Loucy (cell line): ENCODE measurements at regions not wholly inside any gene's neighbourhood (a gene's known extent, or its start where the extent isn't known, plus 50 kb on each side); places are given as distances from the start of the nearest gene placed in this dataset.

ENCODE experiments used
- H2AFZ ChIP-seq: fragments of 200-600 bp; sonication (generic); 2 replicates; pipeline ENCODE4 v1.6.0; 2016; ENCODE audit warnings: antibody characterized with exemption, mild to moderate bottlenecking, low read length, moderate library complexity
- H3F3A ChIP-seq: fragments of 200-600 bp; 2 replicates; pipeline ENCODE4 v1.6.0; 2016; ENCODE audit warnings: antibody characterized with exemption, low read depth, mild to moderate bottlenecking
- H3K27me3 ChIP-seq: fragments of 200-600 bp; sonication (generic); 2 replicates; pipeline ENCODE4 v1.6.1; 2014; ENCODE audit warnings: low read length, mild to moderate bottlenecking; ENCODE audit not compliant: insufficient read depth, poor library complexity, severe bottlenecking
- H3K36me3 ChIP-seq: fragments of 200-600 bp; sonication (generic); 2 replicates; pipeline ENCODE4 v1.6.1; 2016; ENCODE audit warnings: low read length; ENCODE audit not compliant: insufficient read depth
- H3K4me1 ChIP-seq: fragments of 200-600 bp; sonication (generic); 2 replicates; pipeline ENCODE4 v1.5.1; 2014; ENCODE audit warnings: low read length, mild to moderate bottlenecking; ENCODE audit not compliant: insufficient read depth, poor library complexity, severe bottlenecking
- H3K4me2 ChIP-seq: fragments of 200-600 bp; sonication (generic); 2 replicates; pipeline ENCODE4 v1.6.0; 2014; ENCODE audit warnings: antibody characterized with exemption, low read length, low read depth, mild to moderate bottlenecking; ENCODE audit not compliant: poor library complexity, severe bottlenecking
- H3K4me3 ChIP-seq: fragments of 200-600 bp; sonication (generic); 2 replicates; pipeline ENCODE4 v1.5.1; 2014; ENCODE audit warnings: low read length, mild to moderate bottlenecking, mixed read lengths; ENCODE audit not compliant: poor library complexity, severe bottlenecking
- H3K79me2 ChIP-seq: fragments of 200-600 bp; sonication (generic); 2 replicates; pipeline ENCODE4 v1.6.1; 2014; ENCODE audit warnings: low read length; ENCODE audit not compliant: insufficient read depth
- H3K9ac ChIP-seq: fragments of 200-600 bp; sonication (generic); 2 replicates; pipeline ENCODE4 v1.6.0; 2014; ENCODE audit warnings: mild to moderate bottlenecking, low read depth, low read length, moderate library complexity; ENCODE audit not compliant: poor library complexity, severe bottlenecking
- H3K9me2 ChIP-seq: fragments of 200-600 bp; sonication (generic); replicated peaks from 2 replicates; pipeline ENCODE4 v1.6.1; 2016; ENCODE audit warnings: low read depth, low read length, mixed read lengths
- H3K9me3 ChIP-seq: fragments of 200-600 bp; sonication (generic); 2 replicates; pipeline ENCODE4 v1.6.1; 2014; ENCODE audit warnings: mild to moderate bottlenecking, antibody characterized with exemption, low read length, low read depth; ENCODE audit not compliant: insufficient read depth
- H4K20me1 ChIP-seq: fragments of 200-600 bp; sonication (generic); 2 replicates; pipeline ENCODE4 v1.6.0; 2014; ENCODE audit warnings: antibody characterized with exemption, low read length, mild to moderate bottlenecking; ENCODE audit not compliant: insufficient read depth, poor library complexity, severe bottlenecking
- EZH2phosphoT487 ChIP-seq: fragments of 200-600 bp; IDR thresholded peaks from 2 replicates; pipeline ENCODE4 v1.6.1; 2018; ENCODE audit warnings: antibody characterized with exemption, mild to moderate bottlenecking, moderate library complexity, borderline replicate concordance
- TF ChIP-seq, protein P1 (sequence below): fragments of 200-600 bp; sonication (generic); conservative IDR thresholded peaks from 2 replicates; pipeline ENCODE4 v1.5.1; 2014; ENCODE audit warnings: mild to moderate bottlenecking, antibody characterized with exemption, low read length

DNA sequence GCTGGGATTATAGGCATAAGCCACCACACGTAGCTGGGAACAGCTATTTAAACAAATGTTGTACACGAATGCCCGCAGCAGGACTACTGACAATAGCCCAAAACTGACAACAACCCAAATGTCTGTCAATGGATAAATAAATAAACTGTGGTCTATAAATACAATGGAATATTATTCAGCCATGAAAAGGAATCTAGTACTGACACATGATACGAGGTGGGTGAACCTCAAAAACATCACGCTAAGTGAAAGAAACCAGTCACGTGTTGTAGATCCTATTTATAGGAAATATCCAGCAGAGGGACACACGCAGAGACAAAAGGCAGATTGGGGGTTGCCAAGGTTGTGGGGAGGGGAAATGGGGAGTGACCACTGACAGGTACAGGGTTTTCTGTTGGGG is 390.0 kb upstream of the TNRC6C start:
- H2AFZ ChIP-seq = no peak overlapping the region
- H4K20me1 ChIP-seq = no peaks in the 10 kb centered on the region
- no peaks in the 10 kb centered on the region for H3K27me3 ChIP-seq
- H3K9me3 ChIP-seq = no peaks in the 10 kb centered on the region
- H3K79me2 ChIP-seq = no peaks in the 10 kb centered on the region
- H3K9me2 ChIP-seq = no peaks in the 10 kb centered on the region
- H3F3A ChIP-seq = peaks cover 36% of the 10 kb centered on the region
- H3K36me3 ChIP-seq = no peaks in the 10 kb centered on the region
- H3K4me1 ChIP-seq = peaks cover 69% of the 10 kb centered on the region
- no peak overlapping the region for H3K4me3 ChIP-seq
- H3K4me2 ChIP-seq = no peak overlapping the region
- TF ChIP-seq, protein P1, sequence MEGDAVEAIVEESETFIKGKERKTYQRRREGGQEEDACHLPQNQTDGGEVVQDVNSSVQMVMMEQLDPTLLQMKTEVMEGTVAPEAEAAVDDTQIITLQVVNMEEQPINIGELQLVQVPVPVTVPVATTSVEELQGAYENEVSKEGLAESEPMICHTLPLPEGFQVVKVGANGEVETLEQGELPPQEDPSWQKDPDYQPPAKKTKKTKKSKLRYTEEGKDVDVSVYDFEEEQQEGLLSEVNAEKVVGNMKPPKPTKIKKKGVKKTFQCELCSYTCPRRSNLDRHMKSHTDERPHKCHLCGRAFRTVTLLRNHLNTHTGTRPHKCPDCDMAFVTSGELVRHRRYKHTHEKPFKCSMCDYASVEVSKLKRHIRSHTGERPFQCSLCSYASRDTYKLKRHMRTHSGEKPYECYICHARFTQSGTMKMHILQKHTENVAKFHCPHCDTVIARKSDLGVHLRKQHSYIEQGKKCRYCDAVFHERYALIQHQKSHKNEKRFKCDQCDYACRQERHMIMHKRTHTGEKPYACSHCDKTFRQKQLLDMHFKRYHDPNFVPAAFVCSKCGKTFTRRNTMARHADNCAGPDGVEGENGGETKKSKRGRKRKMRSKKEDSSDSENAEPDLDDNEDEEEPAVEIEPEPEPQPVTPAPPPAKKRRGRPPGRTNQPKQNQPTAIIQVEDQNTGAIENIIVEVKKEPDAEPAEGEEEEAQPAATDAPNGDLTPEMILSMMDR = no peak
- TF ChIP-seq EZH2phosphoT487 = no peak
- no peak overlapping the region for H3K9ac ChIP-seq

DNA sequence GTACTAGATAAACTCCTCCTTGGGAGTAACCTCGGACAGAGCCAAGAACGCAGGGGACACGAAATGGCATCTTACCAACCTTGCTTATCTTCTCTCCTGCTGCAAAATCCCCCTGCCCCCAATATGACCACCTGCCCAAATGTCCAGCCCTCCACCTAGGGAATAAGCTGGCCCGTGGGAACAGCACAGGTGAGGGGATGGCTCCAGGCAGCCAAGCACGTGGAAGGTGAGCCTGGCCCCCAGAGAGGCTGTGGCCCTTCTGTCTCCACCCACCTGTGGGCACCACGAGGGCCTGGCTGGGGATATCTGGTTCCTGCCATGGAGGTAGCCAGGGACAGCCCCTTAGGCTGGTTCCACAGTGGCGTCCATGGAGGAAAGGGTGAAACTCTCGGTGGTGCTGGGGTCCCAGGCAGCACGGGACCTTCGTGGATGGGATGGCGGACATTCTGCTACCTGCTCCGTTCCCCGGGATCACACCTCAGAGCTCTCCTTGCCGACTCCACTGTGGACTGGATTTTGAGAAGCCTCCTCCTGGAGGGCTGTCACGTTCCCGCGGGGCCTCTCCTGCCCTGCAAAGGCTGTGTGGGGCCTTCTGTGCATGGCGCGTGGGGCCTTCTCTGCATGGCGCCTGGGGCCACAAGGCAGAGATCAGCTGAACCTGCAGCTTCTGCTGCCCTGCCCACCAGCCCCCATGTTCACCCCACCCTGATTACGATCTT is 388.5 kb upstream of the TNRC6C start:
- Histone ChIP-seq H3K9ac (peak overlapping the region; percentile 90), H3K27me3 (no peaks in the 10 kb centered on the region), H4K20me1 (no peaks in the 10 kb centered on the region), H3K4me2 (peak overlapping the region; percentile 89), H3K36me3 (no peaks in the 10 kb centered on the region), H3K4me1 (peaks cover 76% of the 10 kb centered on the region), H3K9me3 (no peaks in the 10 kb centered on the region), H3F3A (peaks cover 39% of the 10 kb centered on the region), H3K9me2 (no peaks in the 10 kb centered on the region), H2AFZ (no peak overlapping the region), H3K4me3 (peak overlapping the region; percentile 68), H3K79me2 (no peaks in the 10 kb centered on the region)
- TF ChIP-seq, protein P1 = no peak
- TF ChIP-seq EZH2phosphoT487 = no peak

DNA sequence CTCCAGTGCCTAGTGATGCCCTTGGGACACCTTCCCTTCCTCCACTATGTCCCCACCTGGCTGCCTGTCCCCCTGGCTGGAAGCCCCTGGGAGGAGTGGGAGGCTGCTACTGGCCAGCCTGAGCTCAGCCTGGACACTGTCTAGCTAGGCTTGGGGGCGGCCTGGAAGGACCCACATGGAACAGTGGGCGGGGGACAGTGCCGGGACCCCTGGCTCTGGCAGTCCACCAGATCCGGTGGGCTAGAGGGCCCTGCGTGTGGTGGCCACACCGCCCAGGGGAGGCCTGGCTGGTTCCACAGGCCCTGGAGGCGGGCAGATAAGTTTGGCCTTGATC is 388.0 kb upstream of the TNRC6C start:
- H3K9me3 ChIP-seq = no peaks in the 10 kb centered on the region
- H3K4me1 ChIP-seq = peaks cover 78% of the 10 kb centered on the region
- no peaks in the 10 kb centered on the region for H3K36me3 ChIP-seq
- TF ChIP-seq EZH2phosphoT487 = no peak
- TF ChIP-seq, protein P1 = no peak
- no peaks in the 10 kb centered on the region for H3K9me2 ChIP-seq
- H3F3A ChIP-seq = peaks cover 39% of the 10 kb centered on the region
- peak overlapping the region; percentile 90 for H3K9ac ChIP-seq
- no peaks in the 10 kb centered on the region for H3K79me2 ChIP-seq
- no peaks in the 10 kb centered on the region for H3K27me3 ChIP-seq
- H4K20me1 ChIP-seq = no peaks in the 10 kb centered on the region
- H3K4me2 ChIP-seq = peak overlapping the region; percentile 89
- H3K4me3 ChIP-seq = peak overlapping the region; percentile 68
- no peak overlapping the region for H2AFZ ChIP-seq
